Activated B cell treated with CpG ODN at 0.5 μM for 24 hours (primary cell): ENCODE measurements at regions not wholly inside any gene's neighbourhood (a gene's known extent, or its start where the extent isn't known, plus 50 kb on each side); places are given as distances from the start of the nearest gene placed in this dataset.

Experiments
- ATAC-seq: fragments of 200-7000 bp; cut with Tn5 transposase; one replicate; pipeline ENCODE4 v1.10.0; 2021; ENCODE audit warnings: low read depth, mild to moderate bottlenecking, moderate library complexity
- CTCF ChIA-PET: fragments of 350-600 bp; sonication (Branson Sonifier 250); formaldehyde crosslinking; loops from one replicate; lab custom pipeline; 2021; ENCODE audit warnings: antibody characterized with exemption; lab: Charles Lee
- POLR2A ChIA-PET: fragments of 350-600 bp; sonication (Branson Sonifier 250); formaldehyde crosslinking; loops from one replicate; lab custom pipeline; 2021; ENCODE audit warnings: antibody characterized with exemption; lab: Charles Lee
- DNase-seq: peaks from one replicate; pipeline ENCODE4 v3.0.0; 2022
- H3K27ac Mint-ChIP-seq: one replicate; pipeline ENCODE4 v1.8.0; 2020; ENCODE audit warnings: mixed read lengths
- H3K27me3 Mint-ChIP-seq: one replicate; pipeline ENCODE4 v1.8.0; 2021; ENCODE audit warnings: mixed read lengths
- H3K36me3 Mint-ChIP-seq: one replicate; pipeline ENCODE4 v1.8.0; 2021; ENCODE audit warnings: low read depth, mixed read lengths
- H3K4me1 Mint-ChIP-seq: one replicate; pipeline ENCODE4 v1.8.0; 2021; ENCODE audit warnings: mixed read lengths
- H3K4me3 Mint-ChIP-seq: one replicate; pipeline ENCODE4 v1.8.0; 2020; ENCODE audit warnings: mild to moderate bottlenecking, mixed read lengths
- H3K9me3 Mint-ChIP-seq: one replicate; pipeline ENCODE4 v1.8.0; 2020; ENCODE audit warnings: mixed read lengths
- CTCF ChIP-seq: fragments of 200-600 bp; IDR thresholded peaks from one replicate; pipeline ENCODE4 v1.8.0; 2022; ENCODE audit warnings: antibody characterized with exemption, mild to moderate bottlenecking
- intact Hi-C: fragments of 100-400 bp; cut with micrococcal nuclease; formaldehyde crosslinking; loops from one replicate; pipeline ENCODE4 v1.15.1; 2024

GRCh38 chr7:125530553-125530952 lies 600.9 kb upstream of the POT1 start:
- DNase-seq (no peak), ATAC-seq (no peak)
- ChIA-PET CTCF (no interaction called here), POLR2A (no interaction called here)
- intact Hi-C loops, result no loop called here
- peaks cover 4% of the 10 kb centered on the region for H3K9me3 Mint-ChIP-seq
- TF ChIP-seq CTCF, result no peak
- no peak overlapping the region for H3K4me3 Mint-ChIP-seq
- H3K36me3 Mint-ChIP-seq, result no peaks in the 10 kb centered on the region
- no peak overlapping the region for H3K27ac Mint-ChIP-seq
- H3K27me3 Mint-ChIP-seq, result no peaks in the 10 kb centered on the region
- no peaks in the 10 kb centered on the region for H3K4me1 Mint-ChIP-seq

GRCh38 chr7:125529249-125529648 lies 599.6 kb upstream of the POT1 start:
- H3K27ac Mint-ChIP-seq, result no peak overlapping the region
- TF ChIP-seq CTCF, result no peak
- ChIA-PET POLR2A (no interaction called here), CTCF (no interaction called here)
- no peak overlapping the region for H3K4me3 Mint-ChIP-seq
- H3K4me1 Mint-ChIP-seq, result no peaks in the 10 kb centered on the region
- intact Hi-C loops, result no loop called here
- no peak for DNase-seq
- H3K27me3 Mint-ChIP-seq, result no peaks in the 10 kb centered on the region
- H3K36me3 Mint-ChIP-seq, result no peaks in the 10 kb centered on the region
- H3K9me3 Mint-ChIP-seq, result no peaks in the 10 kb centered on the region
- no peak for ATAC-seq

GRCh38 chr7:125526958-125527357 lies 597.3 kb upstream of the POT1 start:
- Mint-ChIP-seq H3K27ac (no peak overlapping the region), H3K36me3 (no peaks in the 10 kb centered on the region), H3K4me3 (no peak overlapping the region), H3K4me1 (no peaks in the 10 kb centered on the region), H3K27me3 (no peaks in the 10 kb centered on the region), H3K9me3 (peaks cover 2% of the 10 kb centered on the region)
- DNase-seq, result no peak
- TF ChIP-seq CTCF, result no peak
- ChIA-PET CTCF (no interaction called here), POLR2A (no interaction called here)
- no peak for ATAC-seq
- intact Hi-C loops, result no loop called here

- CTCF ChIA-PET, result no interaction called here
- DNase-seq, result no peak
- no peaks in the 10 kb centered on the region for H3K4me1 Mint-ChIP-seq
- H3K4me3 Mint-ChIP-seq, result no peak overlapping the region
- peaks cover 2% of the 10 kb centered on the region for H3K9me3 Mint-ChIP-seq
- POLR2A ChIA-PET, result no interaction called here
- no peak for ATAC-seq
- H3K36me3 Mint-ChIP-seq, result no peaks in the 10 kb centered on the region
- intact Hi-C loops, result no loop called here
- TF ChIP-seq CTCF, result no peak
- H3K27ac Mint-ChIP-seq, result no peak overlapping the region
- H3K27me3 Mint-ChIP-seq, result no peaks in the 10 kb centered on the region
Observed at GRCh38 chr7:125526092-125526491, 596.5 kb upstream of the POT1 start.

- ATAC-seq (no peak), DNase-seq (no peak)
- Mint-ChIP-seq H3K36me3 (no peaks in the 10 kb centered on the region), H3K9me3 (no peaks in the 10 kb centered on the region), H3K27ac (no peak overlapping the region), H3K27me3 (no peaks in the 10 kb centered on the region), H3K4me3 (no peak overlapping the region), H3K4me1 (no peaks in the 10 kb centered on the region)
- intact Hi-C loops, result no loop called here
- POLR2A ChIA-PET, result no interaction called here
- CTCF ChIA-PET, result no interaction called here
- no peak for TF ChIP-seq CTCF
Observed at GRCh38 chr7:125516194-125516593, 586.6 kb upstream of the POT1 start.
